GM18508 (cell line): ENCODE measurements at regions not wholly inside any gene's neighbourhood (a gene's known extent, or its start where the extent isn't known, plus 50 kb on each side); places are given as distances from the start of the nearest gene placed in this dataset.
"Not testable (repeated sequence)": the region's sequence is repeated elsewhere in the genome, so short reads cannot be mapped to it uniquely, and the experiment has no call there.

Experiments
- ATAC-seq: cut with Tn5 transposase; IDR thresholded peaks from one replicate; pipeline ENCODE4 v1.9.1; 2021; ENCODE audit warnings: moderate number of reproducible peaks; ENCODE audit not compliant: insufficient read depth, unreplicated experiment

- ATAC-seq = not testable (repeated sequence)
Measured at GRCh38 chr20:6693808-6694198, 73.7 kb upstream of the BMP2 start.

DNA sequence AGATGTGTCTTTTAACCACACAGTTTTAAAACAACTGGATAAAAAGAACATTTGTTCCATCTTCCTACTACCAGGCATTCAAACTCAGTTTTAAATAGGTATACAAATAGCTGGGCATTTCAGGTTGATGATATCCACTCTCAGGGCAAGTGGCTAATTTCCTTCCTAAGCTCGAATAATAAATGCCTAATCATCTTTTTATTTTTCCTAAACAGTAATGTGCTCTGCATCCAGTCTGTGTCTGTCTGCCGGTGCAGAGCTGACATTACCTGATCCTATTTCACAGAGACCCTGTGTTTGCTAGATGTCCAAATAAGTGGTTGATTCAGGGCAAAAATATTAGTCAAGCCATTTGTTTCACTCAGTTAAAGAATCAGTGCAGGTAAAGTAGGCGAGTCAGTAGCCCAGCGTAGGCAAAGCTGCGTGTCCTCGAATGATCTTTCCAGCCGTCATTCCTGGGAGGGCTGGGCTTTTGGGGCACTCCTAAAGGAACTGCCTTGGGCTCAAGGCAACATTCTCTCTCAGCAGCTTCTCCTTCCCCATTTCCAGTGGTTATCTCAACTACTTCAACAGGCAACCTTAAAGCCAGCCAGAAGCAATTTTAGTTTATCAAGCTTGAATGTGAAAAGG lies 74.2 kb upstream of the BMP2 start:
- ATAC-seq = no peak

DNA sequence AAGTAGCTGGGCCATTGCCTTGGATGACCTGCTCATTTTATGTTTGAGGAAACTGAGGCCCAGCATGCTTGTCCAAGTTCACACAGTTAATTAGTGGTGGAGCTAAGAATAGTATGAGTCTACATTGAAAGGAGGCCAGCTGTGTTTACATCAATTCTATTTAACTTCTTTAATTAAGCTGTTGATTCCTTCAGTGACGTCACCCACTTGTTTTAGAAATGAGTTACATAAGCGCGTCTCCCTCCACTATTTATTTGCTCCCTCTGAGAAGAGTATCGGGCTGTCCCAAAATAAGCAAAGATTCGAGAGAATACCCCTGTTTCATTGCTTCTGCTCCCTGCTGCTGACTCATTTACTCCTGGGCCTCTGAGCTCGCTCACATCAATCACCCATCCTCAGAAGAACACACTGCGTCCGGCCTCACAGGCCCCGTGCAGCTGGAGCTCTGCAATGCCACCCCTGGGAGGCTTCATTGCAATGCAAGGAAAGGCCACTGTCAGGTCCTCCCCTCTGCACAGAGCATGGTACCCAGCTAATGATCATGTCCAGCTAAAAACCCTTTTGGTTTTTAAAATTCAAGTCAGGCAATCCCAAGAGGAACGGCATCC lies 74.8 kb upstream of the BMP2 start:
- no peak for ATAC-seq

GRCh38 chr20:6691516-6691915 lies 76.0 kb upstream of the BMP2 start:
- ATAC-seq = no peak

DNA sequence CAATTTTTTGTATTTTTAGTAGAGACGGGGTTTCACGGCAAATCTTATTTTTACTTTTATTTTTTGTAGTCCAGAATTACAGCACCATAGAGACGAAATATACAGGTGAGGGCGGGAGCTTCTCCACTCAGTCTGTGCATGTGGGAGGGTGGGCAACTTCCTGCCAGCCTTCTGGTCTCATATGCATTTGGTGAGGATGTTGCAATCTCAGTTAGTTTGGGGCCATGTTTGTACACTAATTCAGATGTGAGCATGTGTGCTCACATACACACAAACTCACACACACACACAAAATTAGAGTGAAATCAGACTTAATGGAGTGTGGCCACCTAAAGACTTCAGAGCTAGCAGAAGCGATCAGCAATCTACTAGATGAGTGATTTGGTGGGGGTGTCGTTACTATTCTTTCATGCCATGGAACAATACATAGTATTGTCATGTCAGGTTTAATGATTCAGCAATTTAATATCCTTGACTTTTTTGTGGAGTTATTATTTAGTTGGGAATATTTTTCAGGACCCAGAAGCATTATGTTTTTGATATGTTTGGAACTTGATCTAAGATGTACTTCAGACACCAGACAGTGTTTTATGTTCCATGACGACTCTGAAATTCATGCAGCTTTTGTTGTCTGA lies 78.0 kb upstream of the BMP2 start:
- ATAC-seq = no peak

- ATAC-seq = peak; percentile 53
Measured at GRCh38 chr20:6686171-6686570, 81.3 kb upstream of the BMP2 start.

- ATAC-seq = no peak
Measured at GRCh38 chr20:6685626-6686025, 81.9 kb upstream of the BMP2 start.

- no peak for ATAC-seq
Measured at GRCh38 chr20:6685181-6685582, 82.3 kb upstream of the BMP2 start.

DNA sequence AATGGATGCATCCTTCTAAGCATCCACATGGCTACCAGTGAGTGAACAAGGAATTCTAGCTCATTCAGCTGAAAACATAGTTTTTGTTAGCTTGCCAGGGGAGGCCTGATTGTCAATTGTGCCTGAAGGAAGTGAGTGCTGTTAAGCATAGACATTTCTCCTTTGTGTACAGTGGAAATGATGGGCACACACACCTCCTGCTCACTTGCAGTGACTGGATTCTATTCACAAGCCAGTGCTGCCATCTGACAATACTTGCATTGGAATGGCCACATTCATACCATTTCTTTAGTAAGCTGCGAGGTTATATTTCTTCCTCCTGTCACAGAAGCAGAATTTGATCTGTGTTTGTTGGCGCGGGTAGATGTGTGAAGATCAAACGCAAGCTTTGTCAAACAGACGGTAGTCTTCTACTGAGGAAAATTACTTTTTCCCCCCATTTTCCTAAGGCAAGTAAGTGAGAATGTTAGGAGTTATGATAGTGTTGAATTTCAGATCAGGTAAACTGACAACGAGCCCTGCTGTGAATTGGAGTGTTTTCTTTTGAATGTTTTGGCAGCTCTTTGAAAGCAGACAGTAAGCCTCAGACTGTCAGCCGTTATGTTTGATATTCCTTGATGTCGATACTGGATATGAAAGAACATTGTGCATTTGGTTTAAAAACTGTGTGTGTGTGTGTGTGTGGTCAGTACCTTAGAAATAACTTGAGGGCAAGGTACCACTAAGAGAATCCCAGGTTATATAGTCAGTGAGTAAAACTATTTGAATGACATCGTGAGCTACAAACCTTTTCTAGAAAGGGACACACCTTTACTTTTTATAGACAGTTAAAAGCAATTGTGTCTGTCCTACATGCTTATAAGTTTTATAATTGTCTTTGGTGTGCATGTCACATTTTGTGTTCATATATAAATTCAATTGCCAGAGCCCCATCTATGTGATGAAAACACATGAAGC lies 84.2 kb upstream of the BMP2 start:
- ATAC-seq = no peak

DNA sequence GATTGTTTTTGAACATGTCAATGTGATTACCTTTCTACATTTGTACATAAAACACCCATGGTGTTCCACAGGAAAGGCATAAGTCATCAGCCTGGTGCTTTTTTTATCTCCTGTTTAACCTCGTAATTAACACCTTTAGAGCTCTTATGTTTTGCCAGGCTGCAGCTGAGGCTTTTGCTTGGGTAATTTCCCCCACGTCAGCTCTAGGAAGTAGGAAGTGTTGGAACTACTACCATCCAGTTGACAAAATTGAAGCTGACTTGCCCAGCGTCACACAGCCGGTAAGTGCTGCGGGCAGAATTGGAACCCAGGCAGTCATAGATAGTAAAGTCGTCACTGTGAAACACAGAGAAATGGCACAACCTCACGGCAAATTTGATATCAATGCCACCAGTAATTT lies 86.6 kb upstream of the BMP2 start:
- ATAC-seq = no peak

GRCh38 chr20:6680441-6680840 lies 87.0 kb upstream of the BMP2 start:
- ATAC-seq = no peak

- ATAC-seq = no peak
Measured at GRCh38 chr20:6679086-6679485, 88.4 kb upstream of the BMP2 start.

- ATAC-seq = no peak
Measured at GRCh38 chr20:6678101-6678500, 89.4 kb upstream of the BMP2 start.

GRCh38 chr20:6674831-6675230 lies 92.7 kb upstream of the BMP2 start:
- ATAC-seq = no peak

GRCh38 chr20:6673071-6673470 lies 94.4 kb upstream of the BMP2 start:
- no peak for ATAC-seq

DNA sequence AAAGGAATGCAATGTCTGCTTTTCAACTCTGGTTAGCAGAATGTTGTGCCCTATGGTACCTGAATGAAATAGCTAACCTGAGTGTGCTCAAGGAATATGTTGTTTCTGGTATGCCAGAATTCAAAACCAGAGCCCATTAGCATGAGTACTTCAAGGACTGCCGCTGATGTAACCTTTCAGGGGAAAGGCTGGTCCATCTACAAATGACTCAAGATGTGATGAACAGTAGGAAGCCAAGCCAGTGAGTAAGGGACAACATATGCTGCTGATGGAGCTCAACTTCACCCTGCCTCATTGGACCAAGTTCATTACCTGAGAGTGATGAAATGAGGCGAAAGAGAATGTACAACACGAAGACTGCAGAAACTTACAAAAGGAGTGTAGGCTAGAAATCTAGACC lies 95.7 kb upstream of the BMP2 start:
- no peak for ATAC-seq

DNA sequence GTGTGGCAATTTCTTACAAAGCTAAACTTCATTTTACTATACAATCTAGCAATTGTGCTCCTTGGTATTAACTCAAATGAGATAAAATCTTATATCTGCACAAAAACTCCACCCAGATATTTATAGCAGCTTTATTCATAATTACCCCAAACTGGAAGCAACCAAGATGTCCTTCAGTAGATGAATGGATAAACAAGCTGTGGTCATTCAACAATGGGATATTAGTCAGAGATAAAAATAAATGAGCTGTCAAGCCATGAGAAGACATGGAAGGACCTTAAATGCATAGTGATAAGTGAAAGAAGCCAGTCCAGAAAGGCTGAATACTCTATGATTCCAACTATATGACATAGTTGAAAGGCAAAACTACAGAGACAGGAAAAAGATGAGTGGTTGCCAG lies 98.9 kb upstream of the BMP2 start:
- ATAC-seq = no peak

GRCh38 chr20:6665621-6666355 lies 101.7 kb upstream of the BMP2 start:
- no peak for ATAC-seq

DNA sequence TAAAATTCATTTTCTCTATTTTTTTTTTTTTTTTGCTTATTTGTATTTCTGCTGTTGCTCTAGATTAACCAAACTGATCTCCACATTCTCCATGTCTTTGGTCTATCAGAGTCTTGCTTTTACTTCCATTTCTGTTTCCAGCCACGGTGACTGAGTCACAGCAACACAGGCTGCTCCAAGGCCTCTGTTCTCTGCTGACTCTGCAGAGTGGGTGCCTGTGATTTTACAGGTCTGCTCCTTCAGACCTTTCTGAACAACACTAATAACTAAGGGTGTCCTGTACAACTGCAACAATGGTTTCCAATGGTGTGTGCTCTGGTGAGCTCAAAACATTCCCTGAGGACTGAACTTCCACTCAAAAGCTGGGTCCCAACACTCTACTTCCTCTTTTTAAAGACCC lies 102.3 kb upstream of the BMP2 start:
- no peak for ATAC-seq

GRCh38 chr20:6664574-6664973 lies 102.9 kb upstream of the BMP2 start:
- ATAC-seq = no peak
